DND-41 (cell line): ENCODE measurements at regions not wholly inside any gene's neighbourhood (a gene's known extent, or its start where the extent isn't known, plus 50 kb on each side); places are given as distances from the start of the nearest gene placed in this dataset.

Source experiments
- ATAC-seq: fragments of 200-7000 bp; cut with Tn5 transposase; 3 replicates; pipeline ENCODE4 v1.9.1; 2021; ENCODE audit warnings: low read depth; ENCODE audit not compliant: insufficient read depth
- DNase-seq: peaks from one replicate; pipeline ENCODE4 v3.0.0-alpha.2; 2020
- H2AFZ ChIP-seq: 2 replicates; pipeline ENCODE4 v1.6.0; 2012; ENCODE audit warnings: low read depth, low read length
- H3K27ac ChIP-seq: 2 replicates; pipeline ENCODE4 v1.5.1; 2012; ENCODE audit warnings: low read length, inconsistent platforms
- H3K27me3 ChIP-seq: fragments of 200-600 bp; sonication (generic); 2 replicates; pipeline ENCODE4 v1.6.0; 2012; ENCODE audit warnings: low read length, mild to moderate bottlenecking, inconsistent platforms; ENCODE audit not compliant: insufficient read depth, poor library complexity
- H3K36me3 ChIP-seq: 2 replicates; pipeline ENCODE4 v1.5.1; 2012; ENCODE audit warnings: low read length, inconsistent platforms; ENCODE audit not compliant: insufficient read depth
- H3K4me1 ChIP-seq: 2 replicates; pipeline ENCODE4 v1.5.1; 2012; ENCODE audit warnings: mild to moderate bottlenecking, low read length; ENCODE audit not compliant: insufficient read depth
- H3K4me2 ChIP-seq: 2 replicates; pipeline ENCODE4 v1.6.0; 2012; ENCODE audit warnings: mild to moderate bottlenecking, moderate library complexity, low read length, inconsistent platforms; ENCODE audit not compliant: insufficient read depth
- H3K4me3 ChIP-seq, 2 experiments: fragments of 200-600 bp in 1 of 2; shearing (Covaris generic) in 1 of 2; 2 replicates each; pipeline ENCODE4 v1.5.1; 2012 to 2016; ENCODE audit warnings: inconsistent platforms in 2 of 2, low read length in 2 of 2, mild to moderate bottlenecking in 2 of 2, low read depth in 1 of 2, moderate library complexity in 1 of 2
- H3K79me2 ChIP-seq: 2 replicates; pipeline ENCODE4 v1.6.0; 2012; ENCODE audit warnings: low read length, inconsistent platforms; ENCODE audit not compliant: insufficient read depth
- H3K9ac ChIP-seq: 2 replicates; pipeline ENCODE4 v1.6.0; 2012; ENCODE audit warnings: low read depth, mild to moderate bottlenecking, inconsistent platforms, low read length, moderate library complexity
- H3K9me3 ChIP-seq: 2 replicates; pipeline ENCODE4 v1.5.1; 2012; ENCODE audit warnings: low read length, moderate library complexity, mild to moderate bottlenecking, inconsistent platforms; ENCODE audit not compliant: insufficient read depth, severe bottlenecking
- H4K20me1 ChIP-seq: 2 replicates; pipeline ENCODE4 v1.6.0; 2012; ENCODE audit warnings: low read length; ENCODE audit not compliant: insufficient read depth
- EZH2 ChIP-seq: IDR thresholded peaks from 3 replicates; pipeline ENCODE4 v1.6.1; 2012; ENCODE audit warnings: borderline replicate concordance, low read depth, mild to moderate bottlenecking, moderate library complexity, low read length, inconsistent platforms; ENCODE audit not compliant: severe bottlenecking
- TF ChIP-seq, protein P1 (sequence below): IDR thresholded peaks from 2 replicates; pipeline ENCODE4 v1.5.1; 2012; ENCODE audit warnings: borderline replicate concordance, low read length, moderate library complexity, mild to moderate bottlenecking; ENCODE audit not compliant: poor library complexity, severe bottlenecking; ENCODE audit errors: extremely low read depth

DNA sequence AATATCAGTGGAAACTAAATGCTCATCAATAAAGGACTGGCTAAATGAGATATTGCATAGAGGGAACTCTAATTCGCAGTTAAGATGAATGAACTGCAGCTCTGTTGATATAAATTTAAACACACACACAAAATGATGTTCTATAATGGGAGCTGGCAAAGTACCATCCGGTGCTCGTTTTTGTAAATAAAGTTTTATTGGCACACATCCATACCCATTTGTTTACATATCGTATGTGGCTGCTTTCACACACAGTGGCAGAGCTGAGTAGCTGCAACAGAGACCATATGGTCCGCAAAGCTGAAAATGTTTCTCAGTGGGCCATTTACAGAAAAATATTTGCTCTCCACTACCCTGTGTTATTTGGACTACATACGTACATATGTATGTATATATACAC is 120.7 kb downstream of the EDN3 start:
- Histone ChIP-seq H3K4me2 (no peak overlapping the region), H3K9ac (no peak overlapping the region), H3K36me3 (no peaks in the 10 kb centered on the region), H3K4me1 (no peaks in the 10 kb centered on the region), H2AFZ (no peak overlapping the region), H3K27ac (no peak overlapping the region), H3K4me3 (no peak overlapping the region), H3K79me2 (no peaks in the 10 kb centered on the region), H4K20me1 (0 out of 2 replicates have a peak, but pooled peaks cover 2% of the 10 kb centered on the region), H3K9me3 (no peaks in the 10 kb centered on the region), H3K27me3 (peaks cover 13% of the 10 kb centered on the region)
- TF ChIP-seq, protein P1, sequence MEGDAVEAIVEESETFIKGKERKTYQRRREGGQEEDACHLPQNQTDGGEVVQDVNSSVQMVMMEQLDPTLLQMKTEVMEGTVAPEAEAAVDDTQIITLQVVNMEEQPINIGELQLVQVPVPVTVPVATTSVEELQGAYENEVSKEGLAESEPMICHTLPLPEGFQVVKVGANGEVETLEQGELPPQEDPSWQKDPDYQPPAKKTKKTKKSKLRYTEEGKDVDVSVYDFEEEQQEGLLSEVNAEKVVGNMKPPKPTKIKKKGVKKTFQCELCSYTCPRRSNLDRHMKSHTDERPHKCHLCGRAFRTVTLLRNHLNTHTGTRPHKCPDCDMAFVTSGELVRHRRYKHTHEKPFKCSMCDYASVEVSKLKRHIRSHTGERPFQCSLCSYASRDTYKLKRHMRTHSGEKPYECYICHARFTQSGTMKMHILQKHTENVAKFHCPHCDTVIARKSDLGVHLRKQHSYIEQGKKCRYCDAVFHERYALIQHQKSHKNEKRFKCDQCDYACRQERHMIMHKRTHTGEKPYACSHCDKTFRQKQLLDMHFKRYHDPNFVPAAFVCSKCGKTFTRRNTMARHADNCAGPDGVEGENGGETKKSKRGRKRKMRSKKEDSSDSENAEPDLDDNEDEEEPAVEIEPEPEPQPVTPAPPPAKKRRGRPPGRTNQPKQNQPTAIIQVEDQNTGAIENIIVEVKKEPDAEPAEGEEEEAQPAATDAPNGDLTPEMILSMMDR = no peak
- TF ChIP-seq EZH2 = no peak
- no peak for DNase-seq
- ATAC-seq = no peak

DNA sequence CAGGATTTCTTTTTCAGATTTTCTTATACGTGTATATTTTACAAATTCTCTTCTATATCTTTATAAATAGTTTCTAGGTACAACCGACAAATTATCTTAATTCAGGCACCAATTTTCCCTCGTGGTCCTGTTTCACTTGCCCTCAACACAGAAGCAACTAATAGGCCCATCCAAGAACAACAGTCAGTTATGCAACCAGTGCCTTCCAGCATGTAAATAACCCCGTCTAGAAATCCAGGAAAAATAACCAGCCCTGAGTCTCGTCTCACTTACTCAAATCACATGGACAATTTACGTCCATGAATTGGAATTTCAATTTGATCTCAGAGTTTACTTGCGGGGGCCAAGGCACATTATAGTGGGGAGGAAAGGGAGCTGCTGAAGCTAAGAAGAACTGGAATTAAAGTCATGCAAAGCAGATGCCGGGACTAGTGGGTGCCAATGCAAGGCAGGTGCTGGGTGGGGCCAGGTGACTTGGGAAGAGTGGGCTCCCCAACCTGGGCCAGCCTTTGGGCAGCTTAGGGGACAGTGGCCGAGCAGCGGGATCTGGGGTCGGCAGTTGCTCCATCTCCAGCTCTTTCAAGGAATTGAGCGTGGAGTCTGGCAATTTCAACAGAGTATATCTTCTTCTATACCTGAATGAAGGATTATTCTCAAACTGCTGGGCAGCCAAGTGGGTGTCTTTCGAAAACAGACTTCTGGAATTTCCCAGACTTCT is 121.7 kb downstream of the EDN3 start:
- no peak for DNase-seq
- H3K9ac ChIP-seq = no peak overlapping the region
- ATAC-seq = no peak
- no peak overlapping the region for H3K4me3 ChIP-seq
- H3K36me3 ChIP-seq = no peaks in the 10 kb centered on the region
- peaks cover 13% of the 10 kb centered on the region for H3K27me3 ChIP-seq
- H4K20me1 ChIP-seq = 0 out of 2 replicates have a peak, but pooled peaks cover 2% of the 10 kb centered on the region
- no peak overlapping the region for H2AFZ ChIP-seq
- no peak overlapping the region for H3K27ac ChIP-seq
- no peak for TF ChIP-seq EZH2
- TF ChIP-seq, protein P1 = no peak
- H3K9me3 ChIP-seq = no peaks in the 10 kb centered on the region
- no peak overlapping the region for H3K4me2 ChIP-seq
- H3K4me1 ChIP-seq = no peaks in the 10 kb centered on the region
- H3K79me2 ChIP-seq = no peaks in the 10 kb centered on the region

DNA sequence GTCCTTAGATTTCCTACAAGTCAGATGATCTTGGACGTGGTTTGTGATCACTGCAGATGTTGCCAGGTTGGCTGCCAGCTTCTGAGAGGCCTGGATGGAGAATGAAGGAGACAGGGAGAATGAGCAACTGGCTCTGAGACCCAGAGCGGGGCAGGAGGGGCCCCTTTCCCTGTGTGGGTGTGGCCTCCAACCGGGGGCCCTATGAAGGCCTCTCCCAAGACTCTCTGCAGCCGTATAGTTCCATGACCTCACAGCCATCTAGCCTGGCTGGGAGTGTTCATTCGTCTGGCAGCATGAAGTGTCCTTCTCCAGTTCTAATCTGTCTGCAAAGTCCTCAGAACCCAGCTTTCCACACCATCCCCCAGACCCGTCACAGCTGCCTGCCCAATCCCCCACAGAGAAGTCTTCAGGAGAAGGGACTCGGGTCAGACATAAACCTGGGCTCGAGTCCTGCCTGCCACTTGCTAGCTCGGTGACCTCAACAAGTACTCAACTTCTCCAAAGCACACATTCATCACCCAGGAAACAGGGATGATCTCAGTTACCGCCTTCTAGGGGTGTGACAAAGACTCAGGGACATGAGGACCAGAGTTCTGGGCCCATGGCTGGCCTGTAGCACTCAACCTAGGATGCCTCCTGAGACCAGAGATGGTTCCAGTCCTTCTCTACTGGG is 122.6 kb downstream of the EDN3 start:
- H3K9me3 ChIP-seq = no peaks in the 10 kb centered on the region
- H3K4me3 ChIP-seq = no peak overlapping the region
- no peak overlapping the region for H3K9ac ChIP-seq
- TF ChIP-seq, protein P1 = no peak
- no peak for TF ChIP-seq EZH2
- H3K79me2 ChIP-seq = no peaks in the 10 kb centered on the region
- H2AFZ ChIP-seq = no peak overlapping the region
- no peak for DNase-seq
- no peak overlapping the region for H3K27ac ChIP-seq
- peaks cover 5% of the 10 kb centered on the region for H3K27me3 ChIP-seq
- 0 out of 2 replicates have a peak, but pooled peaks cover 2% of the 10 kb centered on the region for H4K20me1 ChIP-seq
- H3K36me3 ChIP-seq = no peaks in the 10 kb centered on the region
- H3K4me2 ChIP-seq = no peak overlapping the region
- ATAC-seq = no peak
- no peaks in the 10 kb centered on the region for H3K4me1 ChIP-seq
